ENCODE measurements at regions not wholly inside any gene's neighbourhood (a gene's known extent, or its start where the extent isn't known, plus 50 kb on each side); places are given as distances from the start of the nearest gene placed in this dataset.

DNA sequence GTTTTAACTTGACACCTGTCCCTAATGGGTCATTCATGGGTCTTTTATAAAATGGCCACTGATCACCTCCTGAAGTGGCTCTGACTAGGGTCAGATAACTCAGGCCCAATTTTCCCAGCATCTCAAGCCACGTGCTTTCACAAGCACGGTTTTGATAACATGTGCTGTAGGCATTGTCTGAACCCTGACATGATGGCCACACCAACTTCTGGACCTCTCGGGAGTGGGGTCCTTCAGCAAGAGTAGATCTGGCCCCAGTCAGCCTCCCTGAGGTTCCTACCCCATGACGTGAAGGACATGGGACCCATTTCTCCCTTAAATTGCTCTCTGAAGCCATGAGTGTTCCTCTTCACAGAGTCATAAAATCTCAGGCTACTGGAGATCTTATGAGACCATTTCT is 60.4 kb upstream of the CCND1 start (continued):
- TF ChIP-seq, protein P1, sequence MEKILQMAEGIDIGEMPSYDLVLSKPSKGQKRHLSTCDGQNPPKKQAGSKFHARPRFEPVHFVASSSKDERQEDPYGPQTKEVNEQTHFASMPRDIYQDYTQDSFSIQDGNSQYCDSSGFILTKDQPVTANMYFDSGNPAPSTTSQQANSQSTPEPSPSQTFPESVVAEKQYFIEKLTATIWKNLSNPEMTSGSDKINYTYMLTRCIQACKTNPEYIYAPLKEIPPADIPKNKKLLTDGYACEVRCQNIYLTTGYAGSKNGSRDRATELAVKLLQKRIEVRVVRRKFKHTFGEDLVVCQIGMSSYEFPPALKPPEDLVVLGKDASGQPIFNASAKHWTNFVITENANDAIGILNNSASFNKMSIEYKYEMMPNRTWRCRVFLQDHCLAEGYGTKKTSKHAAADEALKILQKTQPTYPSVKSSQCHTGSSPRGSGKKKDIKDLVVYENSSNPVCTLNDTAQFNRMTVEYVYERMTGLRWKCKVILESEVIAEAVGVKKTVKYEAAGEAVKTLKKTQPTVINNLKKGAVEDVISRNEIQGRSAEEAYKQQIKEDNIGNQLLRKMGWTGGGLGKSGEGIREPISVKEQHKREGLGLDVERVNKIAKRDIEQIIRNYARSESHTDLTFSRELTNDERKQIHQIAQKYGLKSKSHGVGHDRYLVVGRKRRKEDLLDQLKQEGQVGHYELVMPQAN (conservative IDR thresholded peaks at IDR 0.05): no peak
- no peak for TF ChIP-seq RB1 (IDR thresholded peaks at IDR 0.05; ENCODE audit: borderline replicate concordance)
- TF ChIP-seq SMARCA5 (IDR thresholded peaks at IDR 0.05): no peak
- TF ChIP-seq, protein P2, sequence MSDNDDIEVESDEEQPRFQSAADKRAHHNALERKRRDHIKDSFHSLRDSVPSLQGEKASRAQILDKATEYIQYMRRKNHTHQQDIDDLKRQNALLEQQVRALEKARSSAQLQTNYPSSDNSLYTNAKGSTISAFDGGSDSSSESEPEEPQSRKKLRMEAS (IDR thresholded peaks at IDR 0.05; ENCODE audit: low read depth, low read length): no peak
- no peak for TF ChIP-seq HDAC6 (IDR thresholded peaks at IDR 0.05; ENCODE audit: unreplicated experiment)
- TF ChIP-seq, protein P3, sequence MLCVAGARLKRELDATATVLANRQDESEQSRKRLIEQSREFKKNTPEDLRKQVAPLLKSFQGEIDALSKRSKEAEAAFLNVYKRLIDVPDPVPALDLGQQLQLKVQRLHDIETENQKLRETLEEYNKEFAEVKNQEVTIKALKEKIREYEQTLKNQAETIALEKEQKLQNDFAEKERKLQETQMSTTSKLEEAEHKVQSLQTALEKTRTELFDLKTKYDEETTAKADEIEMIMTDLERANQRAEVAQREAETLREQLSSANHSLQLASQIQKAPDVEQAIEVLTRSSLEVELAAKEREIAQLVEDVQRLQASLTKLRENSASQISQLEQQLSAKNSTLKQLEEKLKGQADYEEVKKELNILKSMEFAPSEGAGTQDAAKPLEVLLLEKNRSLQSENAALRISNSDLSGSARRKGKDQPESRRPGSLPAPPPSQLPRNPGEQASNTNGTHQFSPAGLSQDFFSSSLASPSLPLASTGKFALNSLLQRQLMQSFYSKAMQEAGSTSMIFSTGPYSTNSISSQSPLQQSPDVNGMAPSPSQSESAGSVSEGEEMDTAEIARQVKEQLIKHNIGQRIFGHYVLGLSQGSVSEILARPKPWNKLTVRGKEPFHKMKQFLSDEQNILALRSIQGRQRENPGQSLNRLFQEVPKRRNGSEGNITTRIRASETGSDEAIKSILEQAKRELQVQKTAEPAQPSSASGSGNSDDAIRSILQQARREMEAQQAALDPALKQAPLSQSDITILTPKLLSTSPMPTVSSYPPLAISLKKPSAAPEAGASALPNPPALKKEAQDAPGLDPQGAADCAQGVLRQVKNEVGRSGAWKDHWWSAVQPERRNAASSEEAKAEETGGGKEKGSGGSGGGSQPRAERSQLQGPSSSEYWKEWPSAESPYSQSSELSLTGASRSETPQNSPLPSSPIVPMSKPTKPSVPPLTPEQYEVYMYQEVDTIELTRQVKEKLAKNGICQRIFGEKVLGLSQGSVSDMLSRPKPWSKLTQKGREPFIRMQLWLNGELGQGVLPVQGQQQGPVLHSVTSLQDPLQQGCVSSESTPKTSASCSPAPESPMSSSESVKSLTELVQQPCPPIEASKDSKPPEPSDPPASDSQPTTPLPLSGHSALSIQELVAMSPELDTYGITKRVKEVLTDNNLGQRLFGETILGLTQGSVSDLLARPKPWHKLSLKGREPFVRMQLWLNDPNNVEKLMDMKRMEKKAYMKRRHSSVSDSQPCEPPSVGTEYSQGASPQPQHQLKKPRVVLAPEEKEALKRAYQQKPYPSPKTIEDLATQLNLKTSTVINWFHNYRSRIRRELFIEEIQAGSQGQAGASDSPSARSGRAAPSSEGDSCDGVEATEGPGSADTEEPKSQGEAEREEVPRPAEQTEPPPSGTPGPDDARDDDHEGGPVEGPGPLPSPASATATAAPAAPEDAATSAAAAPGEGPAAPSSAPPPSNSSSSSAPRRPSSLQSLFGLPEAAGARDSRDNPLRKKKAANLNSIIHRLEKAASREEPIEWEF (IDR thresholded peaks at IDR 0.05; ENCODE audit: insufficient replicate concordance, low read depth, low read length): no peak
- no peak for TF ChIP-seq PAX8 (IDR thresholded peaks at IDR 0.05)
